Esophagus muscularis mucosa (tissue), 4 donors: ENCODE measurements at regions not wholly inside any gene's neighbourhood (a gene's known extent, or its start where the extent isn't known, plus 50 kb on each side); places are given as distances from the start of the nearest gene placed in this dataset.

Experiments used
- DNase-seq: peaks from one replicate; pipeline ENCODE4 v3.0.0-alpha.2; 2017; ENCODE audit errors: extremely low spot score
- H3K27ac ChIP-seq, 4 donors: fragments of 200-600 bp; sonication (generic); replicated peaks in 1 of 4; 1 replicate in 3 of 4; 2 replicates in 1 of 4; pipeline ENCODE4 v1.5.1; 2016 to 2019; ENCODE audit warnings: mild to moderate bottlenecking in 1 of 4
- H3K27me3 ChIP-seq, 4 donors: fragments of 200-600 bp; sonication (generic); one replicate each; pipeline versions ENCODE4 v1.5.1 to v1.6.0; 2016 to 2019
- H3K36me3 ChIP-seq, 4 donors: fragments of 200-600 bp; sonication (generic); one replicate each; pipeline ENCODE4 v1.5.1; 2016 to 2019
- H3K4me1 ChIP-seq, 4 donors: fragments of 200-600 bp; sonication (generic); one replicate each; pipeline ENCODE4 v1.5.1; 2016 to 2019
- H3K4me3 ChIP-seq, 4 donors: fragments of 200-600 bp; sonication (generic); 1 replicate in 2 of 4; 2 replicates in 2 of 4; pipeline ENCODE4 v1.5.1; 2016 to 2019; ENCODE audit warnings: mild to moderate bottlenecking in 4 of 4, moderate library complexity in 1 of 4
- H3K9me3 ChIP-seq, 4 donors: fragments of 200-600 bp; sonication (generic); 1 replicate in 3 of 4; 2 replicates in 1 of 4; pipeline ENCODE4 v1.5.1; 2016 to 2019
- CTCF ChIP-seq, 3 experiments: fragments of 200-600 bp in 2 of 3; fragments of 450-650 bp in 1 of 3; sonication (generic) in 2 of 3; IDR thresholded peaks; one replicate each; pipeline ENCODE4 v1.5.1; 2017 to 2019; ENCODE audit warnings: antibody characterized with exemption in 3 of 3, mild to moderate bottlenecking in 2 of 3, moderate library complexity in 1 of 3
- EP300 ChIP-seq: sonication (generic); formaldehyde crosslinking; IDR thresholded peaks from one replicate; pipeline ENCODE4 v1.6.1; 2017; ENCODE audit warnings: antibody characterized with exemption
- POLR2A ChIP-seq: fragments of 450-650 bp; IDR thresholded peaks from one replicate; pipeline ENCODE4 v1.6.1; 2017; ENCODE audit warnings: antibody characterized with exemption, moderate library complexity, mild to moderate bottlenecking, low read depth
- POLR2AphosphoS5 ChIP-seq, 2 donors: sonication (generic); formaldehyde crosslinking; IDR thresholded peaks; one replicate each; pipeline ENCODE4 v1.6.1; 2017; ENCODE audit warnings: antibody characterized with exemption in 2 of 2
- WGBS: methylation state at CpG from one replicate; pipeline ENCODE4 v1.1.5; 2018; 5-methylcytosine and 5-hydroxymethylcytosine counted together
- intact Hi-C: fragments of 100-400 bp; cut with DNase I; formaldehyde crosslinking; loops from one replicate; pipeline ENCODE4 v1.15.1; 2023

- Histone ChIP-seq H3K4me3 (no peak overlapping the region), H3K4me1 (no peaks in the 10 kb centered on the region), H3K9me3 (peaks cover 0 to 17% (median 4%) of the 10 kb centered on the region in 4 donors), H3K27ac (no peak overlapping the region), H3K36me3 (no peaks in the 10 kb centered on the region), H3K27me3 (peaks cover 0 to 22% (median 0%) of the 10 kb centered on the region in 4 donors)
- intact Hi-C loops = no loop called here
- DNase-seq = no peak
- WGBS = 59% methylated on average over 11 of the region's 11 CpGs
- TF ChIP-seq EP300 = no peak
- no peak for TF ChIP-seq POLR2A
- TF ChIP-seq POLR2AphosphoS5 (IDR thresholded peaks at IDR 0.05) = no peak
- no peak for TF ChIP-seq CTCF (IDR thresholded peaks at IDR 0.05)
Observed at GRCh38 chr7:98557538-98558031, 59.5 kb upstream of the NPTX2 start.

GRCh38 chr7:98556288-98556687 is 60.8 kb upstream of the NPTX2 start:
- no peak overlapping the region for H3K4me3 ChIP-seq
- no peaks in the 10 kb centered on the region for H3K4me1 ChIP-seq
- H3K36me3 ChIP-seq = no peaks in the 10 kb centered on the region
- intact Hi-C loops = no loop called here
- TF ChIP-seq POLR2AphosphoS5 (IDR thresholded peaks at IDR 0.05) = no peak
- TF ChIP-seq CTCF (IDR thresholded peaks at IDR 0.05) = no peak
- no peak for TF ChIP-seq POLR2A
- no peak for TF ChIP-seq EP300
- no peak for DNase-seq
- no peak overlapping the region for H3K27ac ChIP-seq
- H3K9me3 ChIP-seq = peaks cover 0 to 30% (median 13%) of the 10 kb centered on the region in 4 donors
- peaks cover 0 to 15% (median 0%) of the 10 kb centered on the region in 4 donors for H3K27me3 ChIP-seq
- WGBS = 78% methylated on average over 12 of the region's 12 CpGs

GRCh38 chr7:98555403-98555802 is 61.7 kb upstream of the NPTX2 start:
- Histone ChIP-seq H3K9me3 (peaks cover 0 to 32% (median 15%) of the 10 kb centered on the region in 4 donors), H3K36me3 (no peaks in the 10 kb centered on the region), H3K27ac (no peak overlapping the region), H3K4me3 (no peak overlapping the region), H3K4me1 (no peaks in the 10 kb centered on the region), H3K27me3 (peaks cover 0 to 15% (median 0%) of the 10 kb centered on the region in 4 donors)
- intact Hi-C loops = no loop called here
- WGBS = 73% methylated on average over 3 of the region's 3 CpGs
- no peak for TF ChIP-seq POLR2AphosphoS5 (IDR thresholded peaks at IDR 0.05)
- TF ChIP-seq POLR2A = no peak
- TF ChIP-seq CTCF (IDR thresholded peaks at IDR 0.05) = no peak
- no peak for TF ChIP-seq EP300
- DNase-seq = no peak

- TF ChIP-seq EP300 = no peak
- no peak for TF ChIP-seq POLR2AphosphoS5 (IDR thresholded peaks at IDR 0.05)
- no peak for TF ChIP-seq CTCF (IDR thresholded peaks at IDR 0.05)
- no peak for TF ChIP-seq POLR2A
- no peaks in the 10 kb centered on the region for H3K4me1 ChIP-seq
- no peak overlapping the region for H3K27ac ChIP-seq
- H3K4me3 ChIP-seq = no peak overlapping the region
- H3K36me3 ChIP-seq = no peaks in the 10 kb centered on the region
- H3K27me3 ChIP-seq = peaks cover 0 to 9% (median 0%) of the 10 kb centered on the region in 4 donors
- WGBS = 82% methylated on average over 7 of the region's 7 CpGs
- H3K9me3 ChIP-seq = peaks cover 0 to 25% (median 13%) of the 10 kb centered on the region in 4 donors
- DNase-seq = no peak
- intact Hi-C loops = no loop called here
Observed at GRCh38 chr7:98553666-98554065, 63.4 kb upstream of the NPTX2 start.

GRCh38 chr7:98551611-98552273 is 65.3 kb upstream of the NPTX2 start:
- Histone ChIP-seq H3K9me3 (peaks cover 0 to 25% (median 13%) of the 10 kb centered on the region in 4 donors), H3K4me1 (no peaks in the 10 kb centered on the region), H3K4me3 (no peak overlapping the region), H3K27me3 (peaks cover 0 to 9% (median 0%) of the 10 kb centered on the region in 4 donors), H3K27ac (no peak overlapping the region), H3K36me3 (no peaks in the 10 kb centered on the region)
- DNase-seq = no peak
- intact Hi-C loops = no loop called here
- WGBS = 64% methylated on average over 9 of the region's 9 CpGs
- TF ChIP-seq CTCF (IDR thresholded peaks at IDR 0.05) = no peak
- TF ChIP-seq POLR2A = no peak
- TF ChIP-seq EP300 = no peak
- TF ChIP-seq POLR2AphosphoS5 (IDR thresholded peaks at IDR 0.05) = no peak
